RWPE1 (cell line): ENCODE measurements at regions not wholly inside any gene's neighbourhood (a gene's known extent, or its start where the extent isn't known, plus 50 kb on each side); places are given as distances from the start of the nearest gene placed in this dataset.

Experiments
- CTCF ChIA-PET: fragments of 350-600 bp; sonication (Branson Sonifier 250); formaldehyde crosslinking; extraction: SDS; loops from one replicate; lab custom pipeline; 2021; lab: Yijun Ruan, JAX
- POLR2A ChIA-PET: fragments of 400-600 bp; formaldehyde crosslinking; extraction: SDS; loops from one replicate; lab custom pipeline; 2020; ENCODE audit warnings: antibody characterized with exemption; ENCODE audit not compliant: low non-redundant PET; lab: Yijun Ruan, JAX
- DNase-seq: peaks from one replicate; pipeline ENCODE4 v3.0.0; 2012; ENCODE audit warnings: low spot score
- H3K27ac ChIP-seq: fragments of 450-650 bp; 2 replicates; pipeline ENCODE4 v1.5.1; 2017
- TF ChIP-seq, protein P1 (sequence below): fragments of 450-650 bp; conservative IDR thresholded peaks from 2 replicates; pipeline ENCODE4 v1.5.1; 2017; ENCODE audit warnings: low read depth, mild to moderate bottlenecking

DNA sequence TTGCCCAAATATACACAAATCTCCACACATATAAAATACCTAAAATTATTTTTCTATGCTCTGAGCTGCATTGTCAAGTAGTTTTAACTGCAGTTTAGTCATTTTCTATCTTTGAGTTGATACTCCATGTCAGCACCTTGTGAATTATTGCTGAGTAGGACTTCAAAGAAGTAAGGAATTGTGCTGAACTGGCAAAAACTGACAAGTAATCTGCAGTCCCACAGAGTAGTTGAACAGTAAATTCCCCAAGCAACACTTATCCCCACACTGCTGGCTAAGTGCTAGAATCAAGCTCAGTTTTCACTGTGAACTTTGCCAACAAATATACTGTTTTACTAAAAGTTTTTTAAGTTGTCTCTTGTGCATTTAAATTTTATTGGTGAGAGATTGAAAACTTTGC, 141.8 kb upstream of the ST6GAL2 start:
- ChIA-PET CTCF (no interaction called here), POLR2A (no interaction called here)
- DNase-seq = no peak
- no peak overlapping the region for H3K27ac ChIP-seq
- TF ChIP-seq, protein P1, sequence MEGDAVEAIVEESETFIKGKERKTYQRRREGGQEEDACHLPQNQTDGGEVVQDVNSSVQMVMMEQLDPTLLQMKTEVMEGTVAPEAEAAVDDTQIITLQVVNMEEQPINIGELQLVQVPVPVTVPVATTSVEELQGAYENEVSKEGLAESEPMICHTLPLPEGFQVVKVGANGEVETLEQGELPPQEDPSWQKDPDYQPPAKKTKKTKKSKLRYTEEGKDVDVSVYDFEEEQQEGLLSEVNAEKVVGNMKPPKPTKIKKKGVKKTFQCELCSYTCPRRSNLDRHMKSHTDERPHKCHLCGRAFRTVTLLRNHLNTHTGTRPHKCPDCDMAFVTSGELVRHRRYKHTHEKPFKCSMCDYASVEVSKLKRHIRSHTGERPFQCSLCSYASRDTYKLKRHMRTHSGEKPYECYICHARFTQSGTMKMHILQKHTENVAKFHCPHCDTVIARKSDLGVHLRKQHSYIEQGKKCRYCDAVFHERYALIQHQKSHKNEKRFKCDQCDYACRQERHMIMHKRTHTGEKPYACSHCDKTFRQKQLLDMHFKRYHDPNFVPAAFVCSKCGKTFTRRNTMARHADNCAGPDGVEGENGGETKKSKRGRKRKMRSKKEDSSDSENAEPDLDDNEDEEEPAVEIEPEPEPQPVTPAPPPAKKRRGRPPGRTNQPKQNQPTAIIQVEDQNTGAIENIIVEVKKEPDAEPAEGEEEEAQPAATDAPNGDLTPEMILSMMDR = no peak

DNA sequence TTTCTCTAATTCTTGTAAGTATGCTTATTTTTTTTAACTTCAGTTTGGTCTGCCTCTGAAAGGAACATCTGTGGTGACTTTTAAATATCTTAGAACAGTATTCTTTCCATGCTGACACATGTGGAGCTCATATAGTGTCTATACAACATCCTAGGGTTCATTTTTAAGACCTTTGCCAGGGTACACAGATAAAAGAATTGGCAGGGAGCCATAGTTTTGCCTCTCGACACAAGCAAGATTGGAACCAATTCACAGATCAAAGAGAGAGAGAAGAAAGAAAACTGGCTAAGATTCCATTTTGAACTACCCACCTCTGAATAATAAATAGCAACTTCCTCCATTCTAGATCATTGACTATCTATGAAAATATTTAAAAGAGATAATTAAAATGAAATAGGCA, 142.7 kb upstream of the ST6GAL2 start:
- TF ChIP-seq, protein P1 = no peak
- DNase-seq = no peak
- POLR2A ChIA-PET = no interaction called here
- CTCF ChIA-PET = interaction anchor here (0.6 kb wide), 1 partner anchor 400 kb away, joined by 3 read pairs; no protein-coding TSS in a partner anchor
- H3K27ac ChIP-seq = no peak overlapping the region

DNA sequence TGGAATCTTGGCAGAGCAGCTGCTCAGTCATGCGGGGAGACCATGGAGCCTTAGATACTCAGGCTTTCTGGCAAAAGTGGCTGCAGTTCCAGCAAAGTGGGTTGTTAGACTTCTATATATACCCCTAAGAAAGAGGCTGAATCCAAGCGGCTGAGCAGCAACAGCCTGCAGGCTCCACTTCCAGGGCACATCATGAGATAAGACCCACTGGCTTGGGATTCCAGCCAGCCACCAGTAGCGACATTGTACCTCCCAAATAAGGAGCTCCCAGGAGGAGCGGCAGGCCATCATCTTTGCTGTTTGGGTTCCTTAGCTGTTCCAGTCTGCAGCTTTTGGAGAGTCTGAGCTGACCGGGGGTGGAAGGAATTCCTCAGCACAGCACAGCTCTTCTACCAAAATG, 150.3 kb upstream of the ST6GAL2 start:
- CTCF ChIA-PET = interaction anchor here (0.6 kb wide), 1 partner anchor 73 kb away, joined by 3 read pairs; no protein-coding TSS in a partner anchor
- POLR2A ChIA-PET = no interaction called here
- TF ChIP-seq, protein P1 = no peak

GRCh38 chr2:107062173-107062572, 176.2 kb upstream of the ST6GAL2 start:
- POLR2A ChIA-PET = no interaction called here
- CTCF ChIA-PET = no interaction called here
- no peak for DNase-seq
- no peak overlapping the region for H3K27ac ChIP-seq
- TF ChIP-seq, protein P1 = no peak

More for the DNA sequence above, 150.3 kb upstream of the ST6GAL2 start:
- H3K27ac ChIP-seq = no peak overlapping the region
- no peak for DNase-seq

DNA sequence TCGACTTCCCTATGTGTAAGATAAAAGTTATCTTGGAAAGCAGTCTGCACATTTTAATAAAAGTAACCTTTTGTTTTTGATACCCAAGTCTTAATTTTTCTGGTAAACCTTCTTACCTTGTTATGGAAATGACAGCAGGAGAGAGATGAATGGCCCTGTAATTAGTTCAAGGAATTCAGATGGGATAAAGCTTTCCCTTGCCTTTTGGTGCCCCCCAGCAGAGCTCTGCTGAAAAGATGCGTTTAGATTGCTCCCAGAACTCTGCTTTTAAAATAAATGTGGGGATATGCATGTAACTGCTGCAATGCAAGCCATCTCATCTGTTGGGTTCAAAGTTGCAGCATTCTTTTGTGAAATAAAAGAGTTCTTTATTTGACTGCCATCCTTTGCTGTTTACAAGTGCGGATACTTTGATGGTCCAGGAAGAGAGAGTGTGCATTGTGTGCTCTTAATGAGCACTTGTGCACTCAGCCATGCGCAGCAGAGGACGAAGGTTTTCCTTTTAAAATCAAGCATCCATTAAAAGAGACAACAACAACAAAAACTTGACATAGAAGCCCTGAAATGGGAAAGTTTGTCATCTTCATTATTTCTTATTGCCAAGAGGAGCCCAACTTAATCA, 176.7 kb upstream of the ST6GAL2 start:
- H3K27ac ChIP-seq = no peak overlapping the region
- CTCF ChIA-PET = no interaction called here
- POLR2A ChIA-PET = no interaction called here
- DNase-seq = no peak
- TF ChIP-seq, protein P1 = no peak

DNA sequence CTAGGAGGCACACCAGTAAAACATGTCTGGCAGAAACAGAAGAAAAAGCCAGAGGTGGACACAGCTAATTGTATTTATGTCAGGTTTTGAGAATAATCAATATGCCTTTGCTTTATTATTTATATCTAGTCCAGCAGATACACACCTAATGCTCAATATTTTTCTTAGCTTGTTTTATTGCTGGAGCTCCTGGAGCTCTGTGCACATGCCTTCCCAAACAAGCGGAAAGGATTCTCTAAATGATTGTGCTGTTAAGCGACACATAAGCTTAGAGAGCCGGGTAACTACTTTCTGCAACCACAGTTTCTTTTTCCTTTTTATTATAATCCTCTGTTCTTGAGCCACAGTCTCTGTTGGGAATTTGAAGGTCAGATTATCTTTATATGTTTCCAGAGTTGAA, 177.3 kb upstream of the ST6GAL2 start:
- TF ChIP-seq, protein P1 = no peak
- ChIA-PET POLR2A (no interaction called here), CTCF (no interaction called here)
- DNase-seq = no peak
- H3K27ac ChIP-seq = no peak overlapping the region
